IMR-90 (cell line): ENCODE measurements at regions not wholly inside any gene's neighbourhood (a gene's known extent, or its start where the extent isn't known, plus 50 kb on each side); places are given as distances from the start of the nearest gene placed in this dataset.

Source experiments
- BHLHE40 ChIP-seq: fragments of 150-350 bp; IDR thresholded peaks from 2 replicates; pipeline ENCODE4 v1.6.1; 2016; ENCODE audit warnings: mild to moderate bottlenecking, low read depth, low read length
- CEBPB ChIP-seq: IDR thresholded peaks from 2 replicates; pipeline ENCODE4 v1.6.1; 2012; ENCODE audit warnings: low read depth, low read length, improper control_type of control experiment
- CHD1 ChIP-seq: IDR thresholded peaks from 2 replicates; pipeline ENCODE4 v1.6.1; 2012; ENCODE audit warnings: low read depth, low read length, improper control_type of control experiment
- MAFK ChIP-seq: IDR thresholded peaks from 2 replicates; pipeline ENCODE4 v1.6.1; 2012; ENCODE audit warnings: low read depth, low read length, improper control_type of control experiment
- MAZ ChIP-seq: IDR thresholded peaks from 2 replicates; pipeline ENCODE4 v1.6.1; 2012; ENCODE audit warnings: low read depth, mild to moderate bottlenecking, low read length, improper control_type of control experiment, moderate library complexity, borderline replicate concordance
- MXI1 ChIP-seq: IDR thresholded peaks from 2 replicates; pipeline ENCODE4 v1.6.1; 2012; ENCODE audit warnings: low read depth, mild to moderate bottlenecking, low read length, moderate library complexity, borderline replicate concordance
- POLR2A ChIP-seq: IDR thresholded peaks from 2 replicates; pipeline ENCODE4 v1.6.1; 2012; ENCODE audit warnings: mild to moderate bottlenecking, low read depth, low read length
- RAD21 ChIP-seq: IDR thresholded peaks from 2 replicates; pipeline ENCODE4 v1.6.1; 2012; ENCODE audit warnings: low read length, improper control_type of control experiment
- RCOR1 ChIP-seq: IDR thresholded peaks from 2 replicates; pipeline ENCODE4 v1.6.1; 2012; ENCODE audit warnings: mild to moderate bottlenecking, low read length, improper control_type of control experiment; ENCODE audit not compliant: insufficient replicate concordance
- RFX5 ChIP-seq: IDR thresholded peaks from 2 replicates; pipeline ENCODE4 v1.8.0; 2012; ENCODE audit warnings: low read depth, mild to moderate bottlenecking, low read length, moderate library complexity
- SMC3 ChIP-seq: fragments of 150-350 bp; IDR thresholded peaks from 2 replicates; pipeline ENCODE4 v1.6.1; 2016; ENCODE audit warnings: low read depth, mild to moderate bottlenecking, antibody characterized with exemption, low read length, moderate library complexity
- TF ChIP-seq, protein P1 (sequence below): conservative IDR thresholded peaks from 2 replicates; pipeline ENCODE4 v1.5.1; 2012; ENCODE audit warnings: mild to moderate bottlenecking, low read depth, low read length, improper control_type of control experiment
- TF ChIP-seq, protein P2 (sequence below): fragments of 150-350 bp; IDR thresholded peaks from 2 replicates; pipeline ENCODE4 v1.6.1; 2017; ENCODE audit warnings: mild to moderate bottlenecking, antibody characterized with exemption, low read length, low read depth
- TF ChIP-seq, protein P3 (sequence below): fragments of 150-350 bp; IDR thresholded peaks from 2 replicates; pipeline ENCODE4 v1.6.1; 2016; ENCODE audit warnings: low read depth, mild to moderate bottlenecking, low read length, moderate library complexity, borderline replicate concordance

- TF ChIP-seq MXI1 (no peak), RAD21 (no peak), SMC3 (no peak), POLR2A (no peak), CEBPB (no peak), MAFK (no peak), MAZ (no peak), RFX5 (no peak), CHD1 (no peak), RCOR1 (no peak), BHLHE40 (no peak)
- TF ChIP-seq, protein P1, sequence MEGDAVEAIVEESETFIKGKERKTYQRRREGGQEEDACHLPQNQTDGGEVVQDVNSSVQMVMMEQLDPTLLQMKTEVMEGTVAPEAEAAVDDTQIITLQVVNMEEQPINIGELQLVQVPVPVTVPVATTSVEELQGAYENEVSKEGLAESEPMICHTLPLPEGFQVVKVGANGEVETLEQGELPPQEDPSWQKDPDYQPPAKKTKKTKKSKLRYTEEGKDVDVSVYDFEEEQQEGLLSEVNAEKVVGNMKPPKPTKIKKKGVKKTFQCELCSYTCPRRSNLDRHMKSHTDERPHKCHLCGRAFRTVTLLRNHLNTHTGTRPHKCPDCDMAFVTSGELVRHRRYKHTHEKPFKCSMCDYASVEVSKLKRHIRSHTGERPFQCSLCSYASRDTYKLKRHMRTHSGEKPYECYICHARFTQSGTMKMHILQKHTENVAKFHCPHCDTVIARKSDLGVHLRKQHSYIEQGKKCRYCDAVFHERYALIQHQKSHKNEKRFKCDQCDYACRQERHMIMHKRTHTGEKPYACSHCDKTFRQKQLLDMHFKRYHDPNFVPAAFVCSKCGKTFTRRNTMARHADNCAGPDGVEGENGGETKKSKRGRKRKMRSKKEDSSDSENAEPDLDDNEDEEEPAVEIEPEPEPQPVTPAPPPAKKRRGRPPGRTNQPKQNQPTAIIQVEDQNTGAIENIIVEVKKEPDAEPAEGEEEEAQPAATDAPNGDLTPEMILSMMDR, result no peak
- TF ChIP-seq, protein P2, sequence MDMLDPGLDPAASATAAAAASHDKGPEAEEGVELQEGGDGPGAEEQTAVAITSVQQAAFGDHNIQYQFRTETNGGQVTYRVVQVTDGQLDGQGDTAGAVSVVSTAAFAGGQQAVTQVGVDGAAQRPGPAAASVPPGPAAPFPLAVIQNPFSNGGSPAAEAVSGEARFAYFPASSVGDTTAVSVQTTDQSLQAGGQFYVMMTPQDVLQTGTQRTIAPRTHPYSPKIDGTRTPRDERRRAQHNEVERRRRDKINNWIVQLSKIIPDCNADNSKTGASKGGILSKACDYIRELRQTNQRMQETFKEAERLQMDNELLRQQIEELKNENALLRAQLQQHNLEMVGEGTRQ, result no peak
- TF ChIP-seq, protein P3, sequence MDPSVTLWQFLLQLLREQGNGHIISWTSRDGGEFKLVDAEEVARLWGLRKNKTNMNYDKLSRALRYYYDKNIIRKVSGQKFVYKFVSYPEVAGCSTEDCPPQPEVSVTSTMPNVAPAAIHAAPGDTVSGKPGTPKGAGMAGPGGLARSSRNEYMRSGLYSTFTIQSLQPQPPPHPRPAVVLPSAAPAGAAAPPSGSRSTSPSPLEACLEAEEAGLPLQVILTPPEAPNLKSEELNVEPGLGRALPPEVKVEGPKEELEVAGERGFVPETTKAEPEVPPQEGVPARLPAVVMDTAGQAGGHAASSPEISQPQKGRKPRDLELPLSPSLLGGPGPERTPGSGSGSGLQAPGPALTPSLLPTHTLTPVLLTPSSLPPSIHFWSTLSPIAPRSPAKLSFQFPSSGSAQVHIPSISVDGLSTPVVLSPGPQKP, result no peak
Observed at GRCh38 chr7:106524690-106525059, 136.3 kb downstream of the CCDC71L start.
